GM23248 (cell line): ENCODE measurements at regions not wholly inside any gene's neighbourhood (a gene's known extent, or its start where the extent isn't known, plus 50 kb on each side); places are given as distances from the start of the nearest gene placed in this dataset.

ENCODE experiments used
- DNase-seq: peaks from one replicate; pipeline ENCODE4 v3.0.0-alpha.2; 2015
- H2AFZ ChIP-seq: fragments of 200-600 bp; sonication (generic); 2 replicates; pipeline ENCODE4 v1.6.1; 2016; ENCODE audit warnings: antibody characterized with exemption
- H3F3A ChIP-seq: fragments of 200-600 bp; sonication (generic); 2 replicates; pipeline ENCODE4 v1.6.1; 2016; ENCODE audit warnings: mild to moderate bottlenecking, antibody characterized with exemption, mixed run types; ENCODE audit not compliant: insufficient read depth
- H3K27ac ChIP-seq: fragments of 200-600 bp; sonication (generic); 2 replicates; pipeline ENCODE4 v1.5.1; 2016; ENCODE audit warnings: mild to moderate bottlenecking
- H3K27me3 ChIP-seq: fragments of 200-600 bp; sonication (generic); replicated peaks from 2 replicates; pipeline ENCODE4 v1.6.1; 2016; ENCODE audit warnings: mild to moderate bottlenecking; ENCODE audit not compliant: insufficient read depth
- H3K36me3 ChIP-seq: fragments of 200-600 bp; sonication (generic); 2 replicates; pipeline ENCODE4 v1.6.1; 2016; ENCODE audit warnings: low read depth, mild to moderate bottlenecking
- H3K4me1 ChIP-seq: fragments of 200-600 bp; sonication (generic); 2 replicates; pipeline ENCODE4 v1.6.1; 2016; ENCODE audit warnings: mild to moderate bottlenecking; ENCODE audit not compliant: insufficient read depth
- H3K4me2 ChIP-seq: fragments of 200-600 bp; sonication (generic); one replicate; pipeline ENCODE4 v1.6.1; 2016; ENCODE audit warnings: mild to moderate bottlenecking; ENCODE audit not compliant: unreplicated experiment
- H3K4me3 ChIP-seq: fragments of 200-600 bp; sonication (generic); 2 replicates; pipeline ENCODE4 v1.5.1; 2016; ENCODE audit warnings: mild to moderate bottlenecking
- H3K79me2 ChIP-seq: fragments of 200-600 bp; sonication (generic); 2 replicates; pipeline ENCODE4 v1.6.1; 2016; ENCODE audit warnings: mild to moderate bottlenecking; ENCODE audit not compliant: insufficient read depth
- H3K9ac ChIP-seq: fragments of 200-600 bp; sonication (generic); 2 replicates; pipeline ENCODE4 v1.6.1; 2016; ENCODE audit warnings: mild to moderate bottlenecking
- H3K9me2 ChIP-seq: fragments of 200-600 bp; sonication (generic); 2 replicates; pipeline ENCODE4 v1.6.1; 2016; ENCODE audit warnings: mixed run types, mild to moderate bottlenecking, moderate library complexity; ENCODE audit not compliant: insufficient read depth
- H3K9me3 ChIP-seq: fragments of 200-600 bp; sonication (generic); one replicate; pipeline ENCODE4 v1.6.1; 2017; ENCODE audit warnings: low read depth
- H4K20me1 ChIP-seq: fragments of 200-600 bp; sonication (generic); 2 replicates; pipeline ENCODE4 v1.6.0; 2016; ENCODE audit not compliant: insufficient read depth
- EZH2 ChIP-seq: fragments of 200-600 bp; sonication (generic); IDR thresholded peaks from 2 replicates; pipeline ENCODE4 v1.6.1; 2018; ENCODE audit warnings: antibody characterized with exemption, mild to moderate bottlenecking; ENCODE audit not compliant: insufficient read depth, poor library complexity, severe bottlenecking
- EZH2phosphoT487 ChIP-seq: fragments of 200-600 bp; sonication (generic); IDR thresholded peaks from 2 replicates; pipeline ENCODE4 v1.6.1; 2018; ENCODE audit warnings: antibody characterized with exemption, moderate library complexity, mild to moderate bottlenecking, low read depth; ENCODE audit not compliant: insufficient read depth
- WGBS, 2 experiments: methylation state at CpG; one replicate each; pipeline ENCODE4 v1.1.6; 2015 to 2017; ENCODE audit warnings: low lambda C conversion rate in 2 of 2, low coverage in 1 of 2; ENCODE audit errors: missing lambda C conversion rate in 2 of 2; 5-methylcytosine and 5-hydroxymethylcytosine counted together
- in situ Hi-C: fragments of 300-500 bp; cut with MboI; formaldehyde crosslinking; loops from 2 replicates; pipeline ENCODE4 v1.15.0; 2020

GRCh38 chr22:27651486-27651885, 150.1 kb downstream of the MN1 start:
- in situ Hi-C loops = no loop called here
- no peak overlapping the region for H3K27ac ChIP-seq
- no peak for DNase-seq

DNA sequence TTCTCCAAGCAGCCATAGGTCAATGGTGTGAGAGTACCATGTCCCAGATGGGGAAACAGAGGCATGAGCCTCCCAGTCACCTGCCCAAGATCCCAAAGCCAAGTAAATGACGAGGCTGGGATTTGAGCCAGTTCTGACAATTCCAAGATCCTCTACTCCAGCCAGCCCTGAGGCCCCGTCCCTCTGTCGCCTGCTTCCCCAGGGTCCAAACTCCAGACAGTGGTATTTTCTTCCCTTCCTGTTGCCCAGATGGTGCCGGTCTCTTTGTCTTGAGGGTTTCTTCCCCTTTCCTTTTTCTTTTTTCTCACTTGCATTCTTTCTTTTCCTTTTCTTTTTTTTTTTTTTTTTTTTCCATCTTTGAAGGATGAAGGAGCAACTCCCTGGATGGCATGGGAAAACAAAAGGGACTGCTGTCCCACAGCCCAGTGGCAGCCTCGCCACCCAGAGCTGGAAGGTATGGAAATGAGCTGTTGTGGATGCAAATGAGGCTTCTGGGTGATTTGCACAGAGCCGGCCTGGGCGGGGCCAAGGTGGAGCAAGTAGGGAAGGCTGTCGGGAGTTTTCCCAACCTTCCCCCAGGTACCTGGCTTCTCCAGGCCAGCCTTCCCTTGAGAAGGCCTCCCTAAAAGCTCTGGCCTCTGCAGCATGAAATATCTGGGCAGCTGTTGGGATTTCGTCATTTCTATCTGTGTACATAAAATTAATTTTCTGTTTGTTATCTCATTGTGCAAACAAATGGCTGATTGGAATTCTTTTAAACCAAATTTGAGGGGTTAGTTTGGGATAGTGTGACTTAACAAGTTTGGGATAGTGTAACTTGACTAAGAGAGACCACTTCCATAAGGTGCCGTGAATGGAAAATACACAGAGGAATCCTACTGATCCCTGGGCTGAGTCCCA, 146.8 kb downstream of the MN1 start:
- in situ Hi-C loops = no loop called here
- Histone ChIP-seq H3K9ac (no peak overlapping the region), H3K36me3 (no peaks in the 10 kb centered on the region), H4K20me1 (no peaks in the 10 kb centered on the region), H2AFZ (no peak overlapping the region), H3K9me2 (no peaks in the 10 kb centered on the region), H3K27me3 (no peaks in the 10 kb centered on the region), H3K4me2 (no peak overlapping the region), H3K9me3 (no peaks in the 10 kb centered on the region), H3K4me1 (no peaks in the 10 kb centered on the region), H3F3A (no peaks in the 10 kb centered on the region), H3K4me3 (no peak overlapping the region), H3K79me2 (no peaks in the 10 kb centered on the region), H3K27ac (no peak overlapping the region)
- 48 to 56% methylated on average over 10 of the region's 10 CpGs for WGBS, 2 experiments
- no peak for DNase-seq
- TF ChIP-seq EZH2 = no peak
- TF ChIP-seq EZH2phosphoT487 = no peak

More at GRCh38 chr22:27651486-27651885, 150.1 kb downstream of the MN1 start:
- Histone ChIP-seq H3K4me1 (no peaks in the 10 kb centered on the region), H3K79me2 (no peaks in the 10 kb centered on the region), H3K36me3 (no peaks in the 10 kb centered on the region), H4K20me1 (no peaks in the 10 kb centered on the region), H2AFZ (no peak overlapping the region), H3F3A (no peaks in the 10 kb centered on the region), H3K9me3 (no peaks in the 10 kb centered on the region), H3K4me2 (no peak overlapping the region), H3K4me3 (no peak overlapping the region), H3K27me3 (no peaks in the 10 kb centered on the region; the same call in 1 of the 2 replicates), H3K9me2 (no peaks in the 10 kb centered on the region), H3K9ac (no peak overlapping the region)
- no peak for TF ChIP-seq EZH2
- no peak for TF ChIP-seq EZH2phosphoT487
- 28 to 29% methylated on average over 5 of the region's 5 CpGs for WGBS, 2 experiments

GRCh38 chr22:27655582-27656185, 145.9 kb downstream of the MN1 start:
- TF ChIP-seq EZH2 (no peak), EZH2phosphoT487 (no peak)
- Histone ChIP-seq H3K9me3 (no peaks in the 10 kb centered on the region), H3K9ac (no peak overlapping the region), H3K4me3 (no peak overlapping the region), H3F3A (no peaks in the 10 kb centered on the region), H3K27ac (no peak overlapping the region), H3K4me2 (no peak overlapping the region), H3K9me2 (no peaks in the 10 kb centered on the region), H3K4me1 (no peaks in the 10 kb centered on the region), H3K79me2 (no peaks in the 10 kb centered on the region), H2AFZ (no peak overlapping the region), H4K20me1 (no peaks in the 10 kb centered on the region), H3K27me3 (no peaks in the 10 kb centered on the region), H3K36me3 (no peaks in the 10 kb centered on the region)
- in situ Hi-C loops = no loop called here
- WGBS, 2 experiments = 16% methylated on average over 2 of the region's 2 CpGs; no CpG with 5 or more reads in 1 of the 2 experiments
- DNase-seq = no peak

- no peak for TF ChIP-seq EZH2phosphoT487
- no peak for TF ChIP-seq EZH2
- H4K20me1 ChIP-seq = no peaks in the 10 kb centered on the region
- H3K36me3 ChIP-seq = no peaks in the 10 kb centered on the region
- no peaks in the 10 kb centered on the region for H3K79me2 ChIP-seq
- H3K9ac ChIP-seq = no peak overlapping the region
- H3K4me1 ChIP-seq = no peaks in the 10 kb centered on the region
- H3K9me3 ChIP-seq = no peaks in the 10 kb centered on the region
- no peak overlapping the region for H3K27ac ChIP-seq
- no peak overlapping the region for H2AFZ ChIP-seq
- in situ Hi-C loops = no loop called here
- no peak overlapping the region for H3K4me2 ChIP-seq
- H3K27me3 ChIP-seq = no peaks in the 10 kb centered on the region
- DNase-seq = no peak
- H3F3A ChIP-seq = no peaks in the 10 kb centered on the region
- H3K4me3 ChIP-seq = no peak overlapping the region
- no peaks in the 10 kb centered on the region for H3K9me2 ChIP-seq
Observed at GRCh38 chr22:27656970-27657369, 144.6 kb downstream of the MN1 start.
